Ovary (tissue), 7 donors: ENCODE measurements at regions not wholly inside any gene's neighbourhood (a gene's known extent, or its start where the extent isn't known, plus 50 kb on each side); places are given as distances from the start of the nearest gene placed in this dataset.

Experiments
- DNase-seq, 5 donors: peaks; one replicate each; pipeline ENCODE4 v3.0.0-alpha.2; 2019 to 2020
- H3K27ac ChIP-seq, 2 donors: fragments of 200-600 bp; one replicate each; pipeline versions ENCODE4 v1.5.1 to v1.8.0; 2019 to 2022
- H3K27me3 ChIP-seq: fragments of 200-600 bp; one replicate; pipeline ENCODE4 v1.8.0; 2022
- H3K36me3 ChIP-seq: fragments of 200-600 bp; sonication (generic); one replicate; pipeline ENCODE4 v1.5.1; 2019
- H3K4me1 ChIP-seq: one replicate; pipeline ENCODE4 v1.8.1; 2013; ENCODE audit warnings: mild to moderate bottlenecking, moderate library complexity; ENCODE audit not compliant: insufficient read depth
- H3K4me3 ChIP-seq: fragments of 200-600 bp; sonication (generic); one replicate; pipeline ENCODE4 v1.5.1; 2017
- H3K9me3 ChIP-seq, 2 donors: fragments of 200-600 bp in 1 of 2; sonication (generic) in 1 of 2; one replicate each; pipeline versions ENCODE4 v1.5.1 to v1.8.1; 2013 to 2019; ENCODE audit warnings: mild to moderate bottlenecking in 1 of 2, moderate library complexity in 1 of 2
- CTCF ChIP-seq, 3 donors: fragments of 450-650 bp in 2 of 3; fragments of 200-600 bp in 1 of 3; IDR thresholded peaks; one replicate each; pipeline versions ENCODE4 v1.5.1 to v1.8.0; 2016 to 2022; ENCODE audit warnings: antibody characterized with exemption in 3 of 3, mild to moderate bottlenecking in 1 of 3
- EP300 ChIP-seq: sonication (generic); formaldehyde crosslinking; IDR thresholded peaks from one replicate; pipeline ENCODE4 v1.6.1; 2017; ENCODE audit warnings: antibody characterized with exemption
- POLR2A ChIP-seq: fragments of 450-650 bp; IDR thresholded peaks from one replicate; pipeline ENCODE4 v1.6.1; 2017; ENCODE audit warnings: antibody characterized with exemption, mild to moderate bottlenecking, moderate library complexity
- WGBS, 3 donors: extraction: QIAGEN DNeasy Blood & Tissue Kit in 1 of 3; methylation state at CpG; one replicate each; pipeline versions ENCODE4 v1.1.5 to v1.1.7; 2013 to 2017; 5-methylcytosine and 5-hydroxymethylcytosine counted together
- intact Hi-C, 4 donors: fragments of 100-400 bp; cut with DNase I; formaldehyde crosslinking; loops; one replicate each; pipeline versions ENCODE4 v1.11.0 to v1.15.1; 2022 to 2023
- donor health status: DM: no; HTN: no; CAD: no; lungs with moderate emphysema.
- donor health status: DM: no; HTN: no; CAD: no.
- donor health status: Bipolar disorder and iron deficiency.
- donor health status: DM: no; HTN: no; CAD: no.
- donor health status: DM: yes; HTN: yes; CAD: no.

DNA sequence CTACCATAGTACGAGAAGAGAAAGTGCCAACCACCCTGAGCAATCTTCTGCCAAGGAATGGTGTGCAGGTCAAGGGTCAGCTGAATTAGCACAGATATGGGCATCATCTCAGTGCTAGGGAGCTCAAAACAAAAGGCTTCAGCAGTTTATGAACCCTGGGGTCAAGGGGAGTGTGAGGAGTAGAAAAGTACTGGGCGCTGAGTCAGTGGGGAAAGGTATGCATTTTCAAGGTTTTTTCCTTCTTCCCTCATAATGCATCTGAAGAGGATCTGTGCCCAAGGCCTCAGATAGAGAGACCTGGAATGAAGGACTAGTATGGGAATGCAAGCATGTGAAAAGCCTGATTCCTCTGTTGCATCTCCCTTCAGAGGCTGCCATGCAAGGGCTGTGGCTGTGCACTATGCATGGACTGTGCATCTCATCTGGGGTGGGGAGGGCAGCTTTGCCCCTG lies 81.7 kb downstream of the PERP start:
- no peaks in the 10 kb centered on the region for H3K4me1 ChIP-seq
- 33 to 62% (median 61%) methylated on average over 2 of the region's 2 CpGs for WGBS, 3 donors
- H3K9me3 ChIP-seq, result no peaks in the 10 kb centered on the region
- intact Hi-C loops, result no loop called here
- H3K27ac ChIP-seq, result no peak overlapping the region
- H3K36me3 ChIP-seq, result no peaks in the 10 kb centered on the region
- TF ChIP-seq POLR2A, result no peak
- no peak for TF ChIP-seq CTCF (IDR thresholded peaks at IDR 0.05)
- TF ChIP-seq EP300, result no peak
- no peaks in the 10 kb centered on the region for H3K27me3 ChIP-seq
- DNase-seq, result no peak
- no peak overlapping the region for H3K4me3 ChIP-seq

GRCh38 chr6:138026342-138026741 lies 80.9 kb downstream of the PERP start:
- intact Hi-C loops, result no loop called here
- Histone ChIP-seq H3K27ac (no peak overlapping the region), H3K4me1 (no peaks in the 10 kb centered on the region), H3K27me3 (no peaks in the 10 kb centered on the region), H3K4me3 (no peak overlapping the region), H3K36me3 (no peaks in the 10 kb centered on the region), H3K9me3 (no peaks in the 10 kb centered on the region)
- DNase-seq, result no peak
- WGBS, 3 donors, result 56 to 65% (median 59%) methylated on average over 3 of the region's 3 CpGs
- TF ChIP-seq CTCF (IDR thresholded peaks at IDR 0.05), result no peak
- TF ChIP-seq POLR2A, result no peak
- TF ChIP-seq EP300, result no peak

DNA sequence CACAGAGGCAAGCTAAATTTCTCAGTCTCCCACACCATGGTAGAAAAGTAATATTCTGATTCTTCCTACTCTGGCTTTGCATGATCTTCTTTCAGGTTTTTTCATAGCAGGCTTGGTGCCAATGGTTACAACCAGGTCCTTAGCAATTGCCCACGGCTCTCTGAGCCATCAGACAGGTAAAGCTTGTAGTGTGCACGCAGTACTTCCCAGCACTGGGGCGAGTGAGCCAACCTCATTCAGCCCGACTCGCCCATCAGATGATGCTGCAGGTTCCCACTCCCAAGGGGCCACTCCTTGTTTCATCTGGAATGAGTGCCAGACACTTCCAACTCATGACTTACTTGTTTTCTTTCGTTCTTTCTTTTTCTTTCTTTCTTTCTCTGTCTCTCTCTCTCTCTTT lies 78.3 kb downstream of the PERP start:
- DNase-seq, result no peak
- no peaks in the 10 kb centered on the region for H3K4me1 ChIP-seq
- intact Hi-C loops, result no loop called here
- no peaks in the 10 kb centered on the region for H3K36me3 ChIP-seq
- 77 to 83% (median 80%) methylated on average over 6 of the region's 6 CpGs for WGBS, 3 donors
- no peak overlapping the region for H3K4me3 ChIP-seq
- no peak overlapping the region for H3K27ac ChIP-seq
- TF ChIP-seq EP300, result no peak
- TF ChIP-seq POLR2A, result no peak
- no peak for TF ChIP-seq CTCF (IDR thresholded peaks at IDR 0.05)
- H3K9me3 ChIP-seq, result no peaks in the 10 kb centered on the region
- H3K27me3 ChIP-seq, result no peaks in the 10 kb centered on the region

- no peaks in the 10 kb centered on the region for H3K36me3 ChIP-seq
- 15 to 42% (median 19%) methylated on average over 1 of the region's 1 CpG for WGBS, 3 donors
- H3K4me1 ChIP-seq, result no peaks in the 10 kb centered on the region
- no peak for DNase-seq
- no peak overlapping the region for H3K27ac ChIP-seq
- intact Hi-C loops, result no loop called here
- no peaks in the 10 kb centered on the region for H3K27me3 ChIP-seq
- H3K9me3 ChIP-seq, result no peaks in the 10 kb centered on the region
- TF ChIP-seq CTCF (IDR thresholded peaks at IDR 0.05) (no peak), EP300 (no peak)
- no peak overlapping the region for H3K4me3 ChIP-seq
Observed at GRCh38 chr6:138030872-138031271, 76.3 kb downstream of the PERP start.

GRCh38 chr6:138031417-138031816 lies 75.8 kb downstream of the PERP start:
- Histone ChIP-seq H3K27me3 (no peaks in the 10 kb centered on the region), H3K9me3 (no peaks in the 10 kb centered on the region), H3K4me3 (no peak overlapping the region), H3K4me1 (no peaks in the 10 kb centered on the region), H3K27ac (no peak overlapping the region), H3K36me3 (no peaks in the 10 kb centered on the region)
- no peak for DNase-seq
- WGBS, 3 donors, result 76 to 80% (median 79%) methylated on average over 4 of the region's 4 CpGs
- no peak for TF ChIP-seq EP300
- TF ChIP-seq CTCF (IDR thresholded peaks at IDR 0.05), result no peak
- intact Hi-C loops, result no loop called here
